Kidney (tissue), 13 donors: ENCODE measurements at regions not wholly inside any gene's neighbourhood (a gene's known extent, or its start where the extent isn't known, plus 50 kb on each side); places are given as distances from the start of the nearest gene placed in this dataset.

Experiments used
- DNase-seq, 5 donors: peaks; one replicate each; pipeline ENCODE4 v3.0.0-alpha.2; 2013 to 2020
- FAIRE-seq: peaks from 2 replicates; lab custom pipeline; 2012; peaks lifted over from hg19 to GRCh38; lab: Jason Lieb, UNC
- H3K27ac ChIP-seq, 2 donors: one replicate each; pipeline ENCODE4 v1.7.0; 2013; ENCODE audit warnings: low read depth in 2 of 2, low read length in 2 of 2, inconsistent platforms in 1 of 2
- H3K27me3 ChIP-seq: one replicate; pipeline ENCODE4 v1.7.1; 2013; ENCODE audit warnings: low read length, inconsistent platforms; ENCODE audit not compliant: control insufficient read depth, insufficient read depth
- H3K36me3 ChIP-seq, 3 donors: one replicate each; pipeline versions ENCODE4 v1.7.0 to v1.7.1; 2013; ENCODE audit warnings: low read length in 3 of 3, control low read depth in 1 of 3, inconsistent platforms in 1 of 3; ENCODE audit not compliant: insufficient read depth in 3 of 3, control insufficient read depth in 2 of 3
- H3K4me1 ChIP-seq, 3 donors: one replicate each; pipeline versions ENCODE4 v1.7.0 to v1.7.1; 2013; ENCODE audit warnings: low read length in 3 of 3, inconsistent platforms in 1 of 3, low read depth in 1 of 3; ENCODE audit not compliant: control insufficient read depth in 2 of 3, insufficient read depth in 2 of 3
- H3K4me3 ChIP-seq, 3 donors: one replicate each; pipeline versions ENCODE4 v1.7.0 to v1.8.1; 2013; ENCODE audit warnings: low read length in 3 of 3, control low read depth in 1 of 3, inconsistent platforms in 1 of 3
- H3K9ac ChIP-seq, 3 donors: one replicate each; pipeline versions ENCODE4 v1.7.0 to v1.7.1; 2013; ENCODE audit warnings: low read length in 3 of 3, control low read depth in 1 of 3, inconsistent platforms in 1 of 3
- H3K9me3 ChIP-seq, 3 donors: one replicate each; pipeline versions ENCODE4 v1.7.0 to v1.7.1; 2013; ENCODE audit warnings: low read length in 3 of 3, control low read depth in 1 of 3, inconsistent platforms in 1 of 3; ENCODE audit not compliant: control insufficient read depth in 2 of 3, insufficient read depth in 1 of 3
- CTCF ChIP-seq: IDR thresholded peaks from 3 replicates; pipeline ENCODE4 v1.5.1; 2012; ENCODE audit warnings: mild to moderate bottlenecking, moderate library complexity, borderline replicate concordance; ENCODE audit not compliant: insufficient read depth; ENCODE audit errors: extremely low read depth
- intact Hi-C: fragments of 100-400 bp; cut with DNase I; formaldehyde crosslinking; loops from one replicate; pipeline ENCODE4 v1.11.1; 2022
- donor health status: control.
- donor health status: control.
- donor health status: control.
- donor health status: control.
- donor health status: control.
- donor health status: DM: yes; HTN: yes; CAD: no.
- donor health status: Normal renal cell carcinoma (clear cell type).

- TF ChIP-seq CTCF = no peak
- H3K9ac ChIP-seq = no peak overlapping the region
- H3K27ac ChIP-seq = no peak overlapping the region
- DNase-seq (peak in 1 of 5 donors; percentile 2), FAIRE-seq (no peak)
- intact Hi-C loops = no loop called here
- H3K4me3 ChIP-seq = no peak overlapping the region
- no peaks in the 10 kb centered on the region for H3K36me3 ChIP-seq
- H3K9me3 ChIP-seq = peaks cover 0 to 4% (median 0%) of the 10 kb centered on the region in 3 donors
- H3K4me1 ChIP-seq = no peaks in the 10 kb centered on the region
- no peaks in the 10 kb centered on the region for H3K27me3 ChIP-seq
Measured at GRCh38 chr16:66298571-66299120, 67.8 kb upstream of the CDH5 start.

GRCh38 chr16:66298006-66298405, 68.5 kb upstream of the CDH5 start:
- Histone ChIP-seq H3K9ac (no peak overlapping the region), H3K36me3 (no peaks in the 10 kb centered on the region), H3K9me3 (peaks cover 0 to 4% (median 0%) of the 10 kb centered on the region in 3 donors), H3K27me3 (no peaks in the 10 kb centered on the region), H3K27ac (no peak overlapping the region), H3K4me3 (no peak overlapping the region), H3K4me1 (no peaks in the 10 kb centered on the region)
- intact Hi-C loops = no loop called here
- DNase-seq (peak in 1 of 5 donors; percentile 33), FAIRE-seq (no peak)
- no peak for TF ChIP-seq CTCF

GRCh38 chr16:66296591-66296990, 69.9 kb upstream of the CDH5 start:
- no peak for FAIRE-seq

More at GRCh38 chr16:66296591-66296990, 69.9 kb upstream of the CDH5 start:
- DNase-seq = peak in 1 of 5 donors; percentile 40
- H3K4me1 ChIP-seq = no peaks in the 10 kb centered on the region
- no peaks in the 10 kb centered on the region for H3K36me3 ChIP-seq
- no peaks in the 10 kb centered on the region for H3K27me3 ChIP-seq
- intact Hi-C loops = no loop called here
- H3K9me3 ChIP-seq = peaks cover 0 to 4% (median 0%) of the 10 kb centered on the region in 3 donors
- H3K4me3 ChIP-seq = no peak overlapping the region
- no peak overlapping the region for H3K9ac ChIP-seq
- no peak for TF ChIP-seq CTCF
- H3K27ac ChIP-seq = no peak overlapping the region
